HG03469 (cell line): ENCODE measurements at regions not wholly inside any gene's neighbourhood (a gene's known extent, or its start where the extent isn't known, plus 50 kb on each side); places are given as distances from the start of the nearest gene placed in this dataset.

Source experiments
- ATAC-seq: cut with Tn5 transposase; IDR thresholded peaks from one replicate; pipeline ENCODE4 v1.9.1; 2021; ENCODE audit warnings: mild to moderate bottlenecking, moderate library complexity, moderate number of reproducible peaks; ENCODE audit not compliant: unreplicated experiment

DNA sequence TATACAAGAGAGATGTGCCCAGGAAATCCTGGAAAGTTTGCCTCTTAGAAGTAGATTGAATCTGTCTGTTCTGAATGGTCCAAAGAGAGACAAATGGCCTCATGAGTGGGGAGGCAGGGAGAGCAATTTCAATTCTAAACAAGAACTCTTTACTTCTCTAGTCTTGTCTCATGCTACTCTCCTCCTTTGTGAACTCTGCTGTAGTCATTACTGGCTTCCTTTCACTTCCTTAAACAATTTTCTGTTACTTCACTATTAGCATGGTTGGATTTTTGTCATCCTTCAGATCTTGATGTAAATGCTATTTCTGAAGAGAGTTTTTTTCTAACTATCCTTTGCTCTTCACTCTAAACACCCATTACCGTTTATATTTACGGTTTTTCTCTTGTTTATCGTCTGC lies 54.0 kb upstream of the GRIN3A start:
- no peak for ATAC-seq

DNA sequence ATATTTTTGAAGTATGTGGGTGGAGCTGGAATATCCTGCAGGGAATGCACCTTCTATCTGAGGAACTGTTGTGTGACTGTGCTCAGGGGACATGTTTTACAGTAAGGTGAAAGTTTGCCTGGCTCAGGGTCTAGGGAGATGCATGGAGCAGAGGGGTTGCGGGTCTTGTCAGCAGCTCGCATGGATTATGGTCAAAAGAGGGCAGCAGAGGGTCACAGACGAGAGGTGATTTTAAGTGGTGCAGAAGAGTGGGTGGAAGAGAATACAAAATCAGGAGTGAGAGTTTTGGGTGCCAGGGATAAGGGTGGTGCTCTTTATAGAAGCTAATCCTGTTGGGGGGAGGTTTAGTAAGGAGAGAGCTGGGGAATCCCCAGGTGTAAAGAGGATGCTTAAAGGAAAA lies 53.5 kb upstream of the GRIN3A start:
- ATAC-seq: no peak

DNA sequence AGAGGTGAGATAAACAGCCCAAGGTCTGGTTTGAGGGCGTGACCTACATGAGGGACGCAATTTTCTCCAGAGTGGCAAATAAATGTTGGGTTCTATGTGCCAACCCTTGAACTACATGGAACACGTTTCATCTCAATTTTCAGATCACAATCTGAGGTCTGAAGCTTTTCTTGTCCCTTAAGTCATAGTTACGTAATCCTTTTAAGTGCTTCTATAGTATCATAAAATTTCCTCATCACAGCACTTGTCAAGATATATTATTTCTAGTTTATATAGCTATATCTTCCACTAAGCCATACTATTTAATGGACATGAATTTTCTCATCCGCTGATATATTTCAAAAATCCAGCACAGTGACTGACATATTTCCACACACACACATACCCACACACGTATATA lies 53.1 kb upstream of the GRIN3A start:
- no peak for ATAC-seq
